K562 (cell line): ENCODE measurements at regions not wholly inside any gene's neighbourhood (a gene's known extent, or its start where the extent isn't known, plus 50 kb on each side); places are given as distances from the start of the nearest gene placed in this dataset.
"Not testable (repeated sequence)": the region's sequence is repeated elsewhere in the genome, so short reads cannot be mapped to it uniquely, and the experiment has no call there.

Experiments
- ATAC-seq: fragments of 200-7000 bp; cut with Tn5 transposase; 3 replicates; pipeline ENCODE4 v1.9.1; 2020; ENCODE audit warnings: moderate library complexity
- BruUV-seq: library from RNA; stranded (reverse); fragments of 400-500 nt; replicated peaks from 2 replicates; lab custom pipeline; 2021; lab: Mats Ljungman, UMichigan
- CTCF ChIA-PET: fragments of 300-600 bp; formaldehyde crosslinking; extraction: SDS; loops from one replicate; lab custom pipeline; 2021; ENCODE audit warnings: low intra/inter-chr PET ratio; lab: Yijun Ruan, JAX
- POLR2A ChIA-PET: fragments of 300-600, 350-650 bp; sonication (Branson Sonifier 250); formaldehyde crosslinking; extraction: SDS; loops from one replicate; lab custom pipeline; 2021; ENCODE audit warnings: antibody characterized with exemption, inconsistent platforms; lab: Yijun Ruan, JAX
- DNase-seq, 4 experiments: peaks; one replicate each; pipeline versions ENCODE4 v3.0.0 to v3.0.0-alpha.2; 2011 to 2018; ENCODE audit warnings: low spot score in 3 of 4, mixed read lengths in 3 of 4; ENCODE audit errors: extremely low read depth in 1 of 4
- FAIRE-seq: peaks from 2 replicates; lab custom pipeline; 2011; peaks lifted over from hg19 to GRCh38; lab: Jason Lieb, UNC
- H2AFZ ChIP-seq: 2 replicates; pipeline ENCODE4 v1.6.0; 2011; ENCODE audit warnings: low read depth, low read length, control low read depth, inconsistent platforms
- H3K27ac ChIP-seq: fragments of 200-600 bp; 3 replicates; pipeline ENCODE4 v1.8.0; 2011; ENCODE audit warnings: low read depth, mild to moderate bottlenecking, control low read depth, inconsistent platforms, low read length, moderate library complexity, mixed read lengths; ENCODE audit errors: extremely low read depth
- H3K27me3 ChIP-seq, 2 experiments: fragments of 300-600 bp in 1 of 2; 2 replicates in 1 of 2; 3 replicates in 1 of 2; pipeline versions ENCODE4 v1.6.0 to v1.8.0; 2011; ENCODE audit warnings: inconsistent platforms in 2 of 2, low read length in 2 of 2, mild to moderate bottlenecking in 1 of 2, mixed read lengths in 1 of 2, moderate library complexity in 1 of 2; ENCODE audit not compliant: control insufficient read depth in 2 of 2, insufficient read depth in 2 of 2
- H3K36me3 ChIP-seq: fragments of 300-600 bp; 3 replicates; pipeline ENCODE4 v1.8.0; 2011; ENCODE audit warnings: mild to moderate bottlenecking, low read length, inconsistent platforms; ENCODE audit not compliant: control insufficient read depth, insufficient read depth
- H3K4me1 ChIP-seq, 2 experiments: fragments of 200-600 bp in 1 of 2; replicated peaks in 1 of 2; 2 replicates in 1 of 2; 3 replicates in 1 of 2; pipeline versions ENCODE4 v1.5.1 to v1.8.0; 2011; ENCODE audit warnings: inconsistent platforms in 2 of 2, low read length in 2 of 2, mild to moderate bottlenecking in 1 of 2, mixed read lengths in 1 of 2, moderate library complexity in 1 of 2; ENCODE audit not compliant: control insufficient read depth in 2 of 2, insufficient read depth in 2 of 2
- H3K4me2 ChIP-seq: 2 replicates; pipeline ENCODE4 v1.6.1; 2011; ENCODE audit warnings: low read length, control low read depth, inconsistent platforms, mixed read lengths; ENCODE audit not compliant: insufficient read depth
- H3K4me3 ChIP-seq: fragments of 200-600 bp; sonication (generic), shearing (Covaris generic); 2 replicates; pipeline ENCODE4 v1.5.1; 2016; ENCODE audit warnings: control low read depth, inconsistent platforms
- H3K79me2 ChIP-seq: fragments of 200-600 bp; 3 replicates; pipeline ENCODE4 v1.8.0; 2011; ENCODE audit warnings: low read length, inconsistent platforms; ENCODE audit not compliant: control insufficient read depth, insufficient read depth
- H3K9ac ChIP-seq, 2 experiments: 2 replicates each; pipeline versions ENCODE4 v1.6.0 to v1.6.1; 2011; ENCODE audit warnings: low read depth in 2 of 2, low read length in 2 of 2, control low read depth in 1 of 2, inconsistent platforms in 1 of 2, mild to moderate bottlenecking in 1 of 2, mixed read lengths in 1 of 2; ENCODE audit not compliant: insufficient read depth in 1 of 2
- H3K9me1 ChIP-seq: one replicate; pipeline ENCODE4 v1.6.0; 2011; ENCODE audit warnings: inconsistent platforms, mild to moderate bottlenecking, low read length, moderate library complexity; ENCODE audit not compliant: control insufficient read depth, insufficient read depth
- H3K9me3 ChIP-seq: replicated peaks from 2 replicates; pipeline ENCODE4 v1.5.1; 2011; ENCODE audit warnings: low read depth, low read length, inconsistent platforms; ENCODE audit not compliant: control insufficient read depth, insufficient read depth
- H4K20me1 ChIP-seq: replicated peaks from 2 replicates; pipeline ENCODE4 v1.6.1; 2011; ENCODE audit warnings: low read length, inconsistent platforms, mixed read lengths; ENCODE audit not compliant: control insufficient read depth, insufficient read depth
- CHAMP1 ChIP-seq: fragments of 450-650 bp; IDR thresholded peaks from 2 replicates; pipeline ENCODE4 v1.6.1; 2016; ENCODE audit warnings: mild to moderate bottlenecking
- EP400 ChIP-seq: fragments of 450-650 bp; IDR thresholded peaks from 2 replicates; pipeline ENCODE4 v1.6.1; 2017; ENCODE audit warnings: antibody characterized with exemption, mild to moderate bottlenecking, moderate library complexity
- POLR3G ChIP-seq: IDR thresholded peaks from 2 replicates; pipeline ENCODE4 v1.6.1; 2011; ENCODE audit not compliant: insufficient read length, insufficient replicate concordance; ENCODE audit errors: extremely low read depth
- PREB ChIP-seq: sonication (generic); formaldehyde crosslinking; IDR thresholded peaks from 2 replicates; pipeline ENCODE4 v1.8.1; 2023; ENCODE audit warnings: mild to moderate bottlenecking, missing genetic modification reagents
- ZNF224 ChIP-seq: sonication (generic); formaldehyde crosslinking; IDR thresholded peaks from 2 replicates; pipeline ENCODE4 v1.8.0; 2022; ENCODE audit warnings: mild to moderate bottlenecking, missing genetic modification reagents
- WGBS: fragments of 100-300 bp; shearing (Covaris generic); methylation state at CpG from one replicate; pipeline ENCODE4 v1.1.6; 2016; ENCODE audit warnings: low coverage, mixed read lengths; ENCODE audit not compliant: insufficient coverage; ENCODE audit errors: missing lambda C conversion rate; 5-methylcytosine and 5-hydroxymethylcytosine counted together
- in situ Hi-C: fragments of 300-500 bp; cut with MboI; formaldehyde crosslinking; loops from 4 replicates; pipeline ENCODE4 v1.15.0; 2018; ENCODE audit warnings: inconsistent platforms, mixed read lengths
- intact Hi-C: fragments of 100-400 bp; cut with micrococcal nuclease; formaldehyde crosslinking; loops from 2 replicates; pipeline ENCODE4 v1.14.2; 2022

- TF ChIP-seq PREB (CRISPR knock-in tag) (no peak), EP400 (no peak)
These were observed 384.7 kb upstream of the CXADR start (continued) for GRCh38 chr21:17128132-17128531.

- H3K4me2 ChIP-seq, intact Hi-C loops, H3K9me1 ChIP-seq, H3K27ac ChIP-seq, H3K9ac ChIP-seq, H2AFZ ChIP-seq, H3K36me3 ChIP-seq, H3K27me3 ChIP-seq, POLR2A ChIA-PET, H3K9me3 ChIP-seq, DNase-seq, ATAC-seq, H3K4me3 ChIP-seq, in situ Hi-C loops, H3K79me2 ChIP-seq, H3K4me1 ChIP-seq, BruUV-seq, CTCF ChIA-PET, FAIRE-seq, H4K20me1 ChIP-seq: not testable (repeated sequence)
- 0% methylated on average over 2 of the region's 3 CpGs for WGBS
These were observed 373.7 kb upstream of the CXADR start for GRCh38 chr21:17139159-17139558.

GRCh38 chr21:17139696-17140095, 373.1 kb upstream of the CXADR start:
- TF ChIP-seq ZNF224 (CRISPR knock-in tag) = no peak
- TF ChIP-seq CHAMP1 = no peak
- no peak for TF ChIP-seq POLR3G
- TF ChIP-seq, all 486 proteins: peak for 0
- Histone ChIP-seq H3K4me1 (no peaks in the 10 kb centered on the region), H3K4me2 (no peak overlapping the region), H3K9me3 (no peaks in the 10 kb centered on the region), H3K4me3 (no peak overlapping the region), H3K9ac (no peak overlapping the region), H3K79me2 (no peaks in the 10 kb centered on the region), H3K36me3 (no peaks in the 10 kb centered on the region), H4K20me1 (no peaks in the 10 kb centered on the region), H2AFZ (no peak overlapping the region), H3K27me3 (no peaks in the 10 kb centered on the region), H3K9me1 (no peaks in the 10 kb centered on the region), H3K27ac (no peak overlapping the region)
- no TSS peak for BruUV-seq
- in situ Hi-C loops (no loop called here), intact Hi-C loops (no loop called here)
- POLR2A ChIA-PET = no interaction called here
- FAIRE-seq (no peak), DNase-seq (no peak), ATAC-seq (no peak)
- CTCF ChIA-PET = no interaction called here
- 2% methylated on average over 5 of the region's 5 CpGs for WGBS
